ENCODE measurements at regions not wholly inside any gene's neighbourhood (a gene's known extent, or its start where the extent isn't known, plus 50 kb on each side); places are given as distances from the start of the nearest gene placed in this dataset.

DNA sequence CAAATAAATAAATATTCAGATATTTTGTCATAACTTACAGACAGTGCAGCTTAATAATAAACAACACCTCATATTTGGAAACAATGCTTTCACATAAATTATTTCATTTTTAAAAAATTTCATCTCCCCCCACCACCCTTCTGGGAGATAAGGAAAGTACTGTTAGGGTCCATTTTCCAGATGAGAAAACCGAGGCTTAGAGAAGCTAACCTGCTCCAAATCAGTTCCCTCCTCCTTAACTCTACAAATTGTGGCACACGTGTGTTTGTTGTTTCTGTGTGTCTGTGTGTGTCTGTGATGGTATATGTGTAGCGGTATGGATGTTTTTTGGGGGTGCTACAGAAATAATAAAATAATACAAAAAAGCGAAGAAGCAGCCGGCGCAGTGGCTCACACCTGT lies 54.2 kb upstream of the NAA20 start:
- Histone ChIP-seq H3K79me2 (ENCODE audit: insufficient read depth, low read depth, low read length) (no peaks in the 10 kb centered on the region), H3K4me3 (ENCODE audit: low read depth, low read length, poor library complexity, severe bottlenecking) (no peak overlapping the region), H3K9me2 (ENCODE audit: insufficient read depth, low read length) (no peaks in the 10 kb centered on the region), H3K36me3 (ENCODE audit: insufficient read depth, low read length) (no peaks in the 10 kb centered on the region), H4K20me1 (ENCODE audit: insufficient read depth, low read length) (no peaks in the 10 kb centered on the region), H3K9me3 (ENCODE audit: low read length) (no peaks in the 10 kb centered on the region), H3K4me1 (ENCODE audit: insufficient read depth, low read length, poor library complexity, severe bottlenecking) (peaks cover 3% of the 10 kb centered on the region), H3K27ac (ENCODE audit: low read depth, low read length, poor library complexity, severe bottlenecking) (no peak overlapping the region), H2AFZ (ENCODE audit: low read length) (no peak overlapping the region), H3K4me2 (ENCODE audit: low read length) (no peak overlapping the region)
- POLR2A ChIA-PET = interaction anchor here (1.4 kb wide), 1 partner anchor 9 kb away, joined by 4 read pairs; no protein-coding TSS in a partner anchor
- no peak for DNase-seq (ENCODE audit: low spot score)
- intact Hi-C loops (cut with micrococcal nuclease; ENCODE audit: unreplicated experiment) = no loop called here
- TF ChIP-seq EZH2phosphoT487 (IDR thresholded peaks at IDR 0.05; ENCODE audit: borderline replicate concordance, low read depth, low read length) = no peak
- TF ChIP-seq, protein P1, sequence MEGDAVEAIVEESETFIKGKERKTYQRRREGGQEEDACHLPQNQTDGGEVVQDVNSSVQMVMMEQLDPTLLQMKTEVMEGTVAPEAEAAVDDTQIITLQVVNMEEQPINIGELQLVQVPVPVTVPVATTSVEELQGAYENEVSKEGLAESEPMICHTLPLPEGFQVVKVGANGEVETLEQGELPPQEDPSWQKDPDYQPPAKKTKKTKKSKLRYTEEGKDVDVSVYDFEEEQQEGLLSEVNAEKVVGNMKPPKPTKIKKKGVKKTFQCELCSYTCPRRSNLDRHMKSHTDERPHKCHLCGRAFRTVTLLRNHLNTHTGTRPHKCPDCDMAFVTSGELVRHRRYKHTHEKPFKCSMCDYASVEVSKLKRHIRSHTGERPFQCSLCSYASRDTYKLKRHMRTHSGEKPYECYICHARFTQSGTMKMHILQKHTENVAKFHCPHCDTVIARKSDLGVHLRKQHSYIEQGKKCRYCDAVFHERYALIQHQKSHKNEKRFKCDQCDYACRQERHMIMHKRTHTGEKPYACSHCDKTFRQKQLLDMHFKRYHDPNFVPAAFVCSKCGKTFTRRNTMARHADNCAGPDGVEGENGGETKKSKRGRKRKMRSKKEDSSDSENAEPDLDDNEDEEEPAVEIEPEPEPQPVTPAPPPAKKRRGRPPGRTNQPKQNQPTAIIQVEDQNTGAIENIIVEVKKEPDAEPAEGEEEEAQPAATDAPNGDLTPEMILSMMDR (conservative IDR thresholded peaks at IDR 0.05; ENCODE audit: low read length) = no peak
- no TSS peak for BruUV-seq (replicated peaks)
- CTCF ChIA-PET (ENCODE audit: unreplicated experiment) = no interaction called here

DNA sequence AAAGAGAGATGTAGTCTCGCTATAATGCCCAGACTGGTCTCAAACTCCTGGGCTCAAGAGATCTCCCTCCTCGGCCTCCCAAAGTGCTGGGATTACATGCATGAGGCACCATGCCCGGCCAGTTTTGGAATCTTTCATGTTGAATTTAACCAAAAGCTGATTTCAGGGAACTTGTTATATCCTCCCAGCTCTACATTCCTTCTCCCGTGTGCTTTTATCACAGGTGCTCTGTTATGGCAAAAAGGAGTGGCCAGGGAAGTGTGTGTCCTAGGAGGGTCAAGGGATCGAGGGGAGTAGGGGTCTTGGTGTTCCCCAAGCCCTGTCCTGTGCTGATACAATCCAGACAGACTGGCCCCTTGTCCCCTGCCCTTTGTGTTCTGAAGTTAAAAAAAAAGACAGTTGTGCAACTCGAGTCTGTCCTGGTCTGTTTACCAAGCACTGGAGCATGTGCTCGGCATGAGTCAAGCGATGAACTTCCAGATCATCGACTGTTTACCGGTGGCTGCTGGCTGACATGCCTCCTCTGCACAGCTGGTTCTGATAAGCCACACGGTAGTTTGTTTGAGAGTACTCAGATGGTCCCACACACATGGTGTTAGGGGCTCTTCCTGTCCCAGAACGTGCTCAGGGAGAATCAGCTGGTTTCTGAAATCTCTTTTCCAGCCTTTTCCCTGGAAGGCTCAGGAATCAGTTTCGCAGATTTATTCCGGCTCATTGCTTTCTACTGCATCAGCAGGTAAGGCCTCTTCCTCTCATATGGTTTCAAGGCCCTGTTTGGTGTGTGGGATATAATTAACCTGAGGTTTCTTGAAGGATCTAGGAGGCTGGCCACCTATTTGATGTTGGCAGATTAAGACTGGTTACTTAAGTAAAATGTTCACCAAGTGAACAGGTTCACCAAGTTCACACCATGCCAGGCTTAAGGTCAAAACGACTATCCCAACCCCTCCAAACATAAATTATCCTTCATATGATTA lies 52.6 kb upstream of the NAA20 start:
- H3K36me3 ChIP-seq (ENCODE audit: insufficient read depth, low read length) = no peaks in the 10 kb centered on the region

More for the DNA sequence above, 52.6 kb upstream of the NAA20 start:
- no peak overlapping the region for H3K4me2 ChIP-seq (ENCODE audit: low read length)
- intact Hi-C loops (cut with micrococcal nuclease; ENCODE audit: unreplicated experiment) = no loop called here
- no TSS peak for BruUV-seq (replicated peaks)
- H3K4me3 ChIP-seq (ENCODE audit: low read depth, low read length, poor library complexity, severe bottlenecking) = no peak overlapping the region
- H3K9me2 ChIP-seq (ENCODE audit: insufficient read depth, low read length) = no peaks in the 10 kb centered on the region
- H3K79me2 ChIP-seq (ENCODE audit: insufficient read depth, low read depth, low read length) = no peaks in the 10 kb centered on the region
- no peak for DNase-seq (ENCODE audit: low spot score)
- H3K9me3 ChIP-seq (ENCODE audit: low read length) = no peaks in the 10 kb centered on the region
- H3K4me1 ChIP-seq (ENCODE audit: insufficient read depth, low read length, poor library complexity, severe bottlenecking) = peaks cover 15% of the 10 kb centered on the region
- H4K20me1 ChIP-seq (ENCODE audit: insufficient read depth, low read length) = no peaks in the 10 kb centered on the region
- POLR2A ChIA-PET = interaction anchor here (0.8 kb wide), 1 partner anchor 12 kb away, joined by 5 read pairs; no protein-coding TSS in a partner anchor
- TF ChIP-seq, protein P1 (conservative IDR thresholded peaks at IDR 0.05; ENCODE audit: low read length) = no peak
- TF ChIP-seq EZH2phosphoT487 (IDR thresholded peaks at IDR 0.05; ENCODE audit: borderline replicate concordance, low read depth, low read length) = no peak
- no peak overlapping the region for H3K27ac ChIP-seq (ENCODE audit: low read depth, low read length, poor library complexity, severe bottlenecking)
- H2AFZ ChIP-seq (ENCODE audit: low read length) = no peak overlapping the region
- CTCF ChIA-PET (ENCODE audit: unreplicated experiment) = no interaction called here
